Esophagus muscularis mucosa (tissue), 3 donors: ENCODE measurements at regions not wholly inside any gene's neighbourhood (a gene's known extent, or its start where the extent isn't known, plus 50 kb on each side); places are given as distances from the start of the nearest gene placed in this dataset.

Experiments used
- CTCF ChIP-seq, 3 experiments: fragments of 200-600 bp in 2 of 3; fragments of 450-650 bp in 1 of 3; sonication (generic) in 2 of 3; IDR thresholded peaks; one replicate each; pipeline ENCODE4 v1.5.1; 2017 to 2019; ENCODE audit warnings: antibody characterized with exemption in 3 of 3, mild to moderate bottlenecking in 2 of 3, moderate library complexity in 1 of 3
- EP300 ChIP-seq: sonication (generic); formaldehyde crosslinking; IDR thresholded peaks from one replicate; pipeline ENCODE4 v1.6.1; 2017; ENCODE audit warnings: antibody characterized with exemption

- TF ChIP-seq EP300 (no peak), CTCF (IDR thresholded peaks at IDR 0.05) (no peak)
These were observed 140.6 kb upstream of the PHACTR1 start for GRCh38 chr6:12575961-12576360.
